Heart left ventricle (tissue), 16 donors: ENCODE measurements at regions not wholly inside any gene's neighbourhood (a gene's known extent, or its start where the extent isn't known, plus 50 kb on each side); places are given as distances from the start of the nearest gene placed in this dataset.

Experiments used
- ATAC-seq, 4 donors: fragments of 200-7000 bp; cut with Tn5 transposase; one replicate each; pipeline ENCODE4 v1.9.1; 2020 to 2022; ENCODE audit warnings: moderate library complexity in 4 of 4, mild to moderate bottlenecking in 3 of 4, moderate number of reproducible peaks in 1 of 4
- DNase-seq, 5 donors: peaks; one replicate each; pipeline ENCODE4 v3.0.0-alpha.2; 2020
- H3K27ac ChIP-seq, 12 donors: fragments of 200-600 bp; sonication (generic) in 4 of 12; one replicate each; pipeline versions ENCODE4 v1.5.0 to v1.8.0; 2016 to 2022; ENCODE audit warnings: mild to moderate bottlenecking in 2 of 12
- H3K27me3 ChIP-seq, 9 donors: fragments of 200-600 bp; sonication (generic) in 2 of 9; one replicate each; pipeline versions ENCODE4 v1.5.1 to v1.8.0; 2016 to 2022; ENCODE audit warnings: mild to moderate bottlenecking in 3 of 9
- H3K36me3 ChIP-seq, 9 donors: fragments of 200-600 bp; sonication (generic) in 2 of 9; one replicate each; pipeline versions ENCODE4 v1.5.0 to v1.8.0; 2018 to 2022; ENCODE audit warnings: mild to moderate bottlenecking in 2 of 9
- H3K4me1 ChIP-seq, 12 donors: fragments of 200-600 bp; sonication (generic) in 4 of 12; one replicate each; pipeline versions ENCODE4 v1.5.0 to v1.8.0; 2016 to 2022; ENCODE audit warnings: mild to moderate bottlenecking in 3 of 12
- H3K4me3 ChIP-seq, 12 donors: fragments of 200-600 bp; sonication (generic) in 4 of 12; one replicate each; pipeline versions ENCODE4 v1.5.0 to v1.8.0; 2017 to 2022; ENCODE audit warnings: mild to moderate bottlenecking in 9 of 12, moderate library complexity in 4 of 12
- H3K9me3 ChIP-seq, 12 donors: fragments of 200-600 bp; sonication (generic) in 4 of 12; one replicate each; pipeline versions ENCODE4 v1.5.0 to v1.8.0; 2016 to 2022; ENCODE audit warnings: mild to moderate bottlenecking in 1 of 12
- CTCF ChIP-seq, 12 donors: fragments of 200-600 bp; sonication (generic) in 4 of 12; IDR thresholded peaks; one replicate each; pipeline versions ENCODE4 v1.5.0 to v1.8.0; 2018 to 2022; ENCODE audit warnings: antibody characterized with exemption in 12 of 12, mild to moderate bottlenecking in 5 of 12
- POLR2A ChIP-seq, 2 donors: fragments of 450-650 bp; IDR thresholded peaks; one replicate each; pipeline ENCODE4 v1.6.1; 2017; ENCODE audit warnings: antibody characterized with exemption in 2 of 2, mild to moderate bottlenecking in 2 of 2, moderate library complexity in 2 of 2
- WGBS, 4 donors: extraction: QIAGEN DNeasy Blood & Tissue Kit in 2 of 4; methylation state at CpG; one replicate each; pipeline versions ENCODE4 v1.1.5 to v1.1.7; 2013 to 2018; 5-methylcytosine and 5-hydroxymethylcytosine counted together
- intact Hi-C, 10 donors: fragments of 100-400 bp; cut with DNase I; formaldehyde crosslinking; loops; one replicate each; pipeline versions ENCODE4 v1.11.1 to v1.14.2; 2022
- donor health status: ischemic (EF 13 %, LVEDD 7.1; RV severe dilation, severe dysfunction).
- donor health status: healthy with polysubstance abuse.
- donor health status: DM: no; HTN: yes; CAD: no.
- donor health status: DM: no; HTN: no; CAD: no.
- donor health status: ischemic (EF 25% LVEDD 6.9; RV normal size, moderate dysfunction).
- donor health status: ischemic (EF 25% LVEDD 5.7; RV mildly dilated, moderate dysfunction).
- donor health status: healthy.
- donor health status: DM: yes; HTN: yes; CAD: no.
- donor health status: ischemic (EF 35%, LVEDD 5.7; RV mildly dilated, moderate dysfunction).
- donor health status: nonischemic (EF 11% LVEDD 7.7; RV severe dilation, severe dysfunction).
- donor health status: DM: yes; HTN: yes; CAD: no.
- donor health status: PGD.
- donor health status: ischemic (EF 29% LVEDD 5.4; RV normal size, mild dysfunction).
- donor health status: nonischemic (EF 23%, LVEDD 6.1; RV moderate dilation, normal function).

- no peak for TF ChIP-seq CTCF (IDR thresholded peaks at IDR 0.05)
- TF ChIP-seq POLR2A (IDR thresholded peaks at IDR 0.05), result no peak
- Histone ChIP-seq H3K4me3 (no peak overlapping the region), H3K4me1 (peaks cover 0 to 19% (median 6%) of the 10 kb centered on the region in 12 donors), H3K36me3 (no peaks in the 10 kb centered on the region), H3K27ac (peak overlapping the region in 6 of 12 donors; percentile 20 to 73 (median 42)), H3K9me3 (no peaks in the 10 kb centered on the region), H3K27me3 (no peaks in the 10 kb centered on the region)
- intact Hi-C loops, result no loop called here
- WGBS, 4 donors, result 65 to 74% (median 71%) methylated on average over 16 of the region's 16 CpGs
- DNase-seq, result no peak
- ATAC-seq, result peak in 2 of 4 donors; percentile 13 to 49
These were observed 248.8 kb downstream of the TTLL2 start for GRCh38 chr6:167573461-167574215.

GRCh38 chr6:167574431-167575151 lies 249.7 kb downstream of the TTLL2 start:
- 75 to 83% (median 81%) methylated on average over 23 to 29 of the region's 29 CpGs for WGBS, 4 donors
- no peaks in the 10 kb centered on the region for H3K36me3 ChIP-seq
- TF ChIP-seq POLR2A (IDR thresholded peaks at IDR 0.05) (no peak), CTCF (IDR thresholded peaks at IDR 0.05) (no peak)
- peak overlapping the region in 7 of 12 donors; percentile 4 to 68 (median 34) for H3K27ac ChIP-seq
- DNase-seq, result peak in 1 of 5 donors; percentile 73
- H3K9me3 ChIP-seq, result no peaks in the 10 kb centered on the region
- H3K4me1 ChIP-seq, result peaks cover 0 to 19% (median 6%) of the 10 kb centered on the region in 12 donors
- peak overlapping the region in 3 of 12 donors; percentile 10 to 26 (median 24) for H3K4me3 ChIP-seq
- ATAC-seq, result peak; percentile 33 to 74 (median 64)
- H3K27me3 ChIP-seq, result no peaks in the 10 kb centered on the region
- intact Hi-C loops, result no loop called here

GRCh38 chr6:167575158-167575696 lies 250.3 kb downstream of the TTLL2 start:
- peak overlapping the region in 7 of 12 donors; percentile 4 to 68 (median 34) for H3K27ac ChIP-seq
- DNase-seq (no peak), ATAC-seq (peak in 1 of 4 donors; percentile 51)
- no peaks in the 10 kb centered on the region for H3K36me3 ChIP-seq
- no peaks in the 10 kb centered on the region for H3K9me3 ChIP-seq
- peaks cover 0 to 22% (median 6%) of the 10 kb centered on the region in 12 donors for H3K4me1 ChIP-seq
- intact Hi-C loops, result no loop called here
- H3K27me3 ChIP-seq, result no peaks in the 10 kb centered on the region
- peak overlapping the region in 3 of 12 donors; percentile 10 to 26 (median 24) for H3K4me3 ChIP-seq
- WGBS, 4 donors, result 86 to 91% (median 88%) methylated on average over 14 to 23 of the region's 23 CpGs
- TF ChIP-seq CTCF (IDR thresholded peaks at IDR 0.05) (no peak), POLR2A (IDR thresholded peaks at IDR 0.05) (no peak)
